Fibroblast of the aortic adventitia (primary cell): ENCODE measurements at regions not wholly inside any gene's neighbourhood (a gene's known extent, or its start where the extent isn't known, plus 50 kb on each side); places are given as distances from the start of the nearest gene placed in this dataset.
"Not testable (repeated sequence)": the region's sequence is repeated elsewhere in the genome, so short reads cannot be mapped to it uniquely, and the experiment has no call there.

Experiments used
- DNase-seq: peaks from one replicate; pipeline ENCODE4 v3.0.0-alpha.2; 2010; ENCODE audit warnings: low read depth
- H3K4me3 ChIP-seq: 2 replicates; pipeline ENCODE4 v1.5.1; 2011; ENCODE audit warnings: low read depth, mild to moderate bottlenecking, control low read depth, low read length, moderate library complexity
- TF ChIP-seq, protein P1 (sequence below): IDR thresholded peaks from 2 replicates; pipeline ENCODE4 v1.5.1; 2011; ENCODE audit warnings: mild to moderate bottlenecking, low read length, control low read depth, inconsistent platforms; ENCODE audit not compliant: insufficient read depth

DNA sequence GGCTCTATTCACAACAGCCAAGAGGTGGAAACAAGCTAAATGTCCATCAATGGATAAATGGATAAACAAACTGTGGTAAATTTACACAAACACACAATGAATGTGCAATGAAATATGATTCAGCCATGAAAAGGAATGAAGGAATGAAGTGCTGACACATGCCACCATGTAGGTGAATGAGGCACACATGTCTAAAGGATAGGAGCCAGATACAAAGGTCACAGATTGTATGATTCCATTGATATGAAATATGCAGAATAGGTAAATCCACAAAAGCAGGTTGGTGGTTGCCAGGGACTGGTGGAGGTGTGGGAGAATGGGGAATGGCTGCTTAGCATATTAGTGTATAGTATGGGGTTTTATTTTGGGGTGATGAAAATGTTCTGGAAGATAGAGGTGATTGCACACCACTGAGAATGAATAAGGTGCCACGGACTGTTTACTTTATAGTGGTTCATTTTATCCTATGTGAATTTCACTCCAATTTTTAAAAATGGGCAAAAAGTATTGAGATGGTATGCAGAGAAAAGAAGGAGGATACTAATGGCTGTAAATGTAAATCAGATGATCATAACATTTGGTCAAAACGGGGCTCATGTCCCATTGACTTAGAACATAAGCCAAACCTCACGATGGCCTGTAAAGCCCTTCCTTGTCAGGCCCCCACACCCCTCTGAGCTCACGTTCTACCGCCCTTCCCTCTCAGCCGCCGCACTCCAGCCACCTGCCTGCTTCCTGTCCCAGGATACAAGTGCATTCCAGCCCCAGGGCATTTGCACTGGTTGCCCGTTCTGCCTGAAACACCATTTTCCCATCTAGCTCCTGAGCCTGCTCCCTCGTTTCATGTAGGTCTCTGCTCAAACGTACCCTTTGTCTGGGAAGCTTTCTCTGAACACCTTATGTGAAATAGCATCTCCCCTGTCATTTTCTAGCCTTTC lies 165.5 kb downstream of the DDX1 start:
- DNase-seq = no peak
- H3K4me3 ChIP-seq = no peak overlapping the region
- TF ChIP-seq, protein P1, sequence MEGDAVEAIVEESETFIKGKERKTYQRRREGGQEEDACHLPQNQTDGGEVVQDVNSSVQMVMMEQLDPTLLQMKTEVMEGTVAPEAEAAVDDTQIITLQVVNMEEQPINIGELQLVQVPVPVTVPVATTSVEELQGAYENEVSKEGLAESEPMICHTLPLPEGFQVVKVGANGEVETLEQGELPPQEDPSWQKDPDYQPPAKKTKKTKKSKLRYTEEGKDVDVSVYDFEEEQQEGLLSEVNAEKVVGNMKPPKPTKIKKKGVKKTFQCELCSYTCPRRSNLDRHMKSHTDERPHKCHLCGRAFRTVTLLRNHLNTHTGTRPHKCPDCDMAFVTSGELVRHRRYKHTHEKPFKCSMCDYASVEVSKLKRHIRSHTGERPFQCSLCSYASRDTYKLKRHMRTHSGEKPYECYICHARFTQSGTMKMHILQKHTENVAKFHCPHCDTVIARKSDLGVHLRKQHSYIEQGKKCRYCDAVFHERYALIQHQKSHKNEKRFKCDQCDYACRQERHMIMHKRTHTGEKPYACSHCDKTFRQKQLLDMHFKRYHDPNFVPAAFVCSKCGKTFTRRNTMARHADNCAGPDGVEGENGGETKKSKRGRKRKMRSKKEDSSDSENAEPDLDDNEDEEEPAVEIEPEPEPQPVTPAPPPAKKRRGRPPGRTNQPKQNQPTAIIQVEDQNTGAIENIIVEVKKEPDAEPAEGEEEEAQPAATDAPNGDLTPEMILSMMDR = no peak

DNA sequence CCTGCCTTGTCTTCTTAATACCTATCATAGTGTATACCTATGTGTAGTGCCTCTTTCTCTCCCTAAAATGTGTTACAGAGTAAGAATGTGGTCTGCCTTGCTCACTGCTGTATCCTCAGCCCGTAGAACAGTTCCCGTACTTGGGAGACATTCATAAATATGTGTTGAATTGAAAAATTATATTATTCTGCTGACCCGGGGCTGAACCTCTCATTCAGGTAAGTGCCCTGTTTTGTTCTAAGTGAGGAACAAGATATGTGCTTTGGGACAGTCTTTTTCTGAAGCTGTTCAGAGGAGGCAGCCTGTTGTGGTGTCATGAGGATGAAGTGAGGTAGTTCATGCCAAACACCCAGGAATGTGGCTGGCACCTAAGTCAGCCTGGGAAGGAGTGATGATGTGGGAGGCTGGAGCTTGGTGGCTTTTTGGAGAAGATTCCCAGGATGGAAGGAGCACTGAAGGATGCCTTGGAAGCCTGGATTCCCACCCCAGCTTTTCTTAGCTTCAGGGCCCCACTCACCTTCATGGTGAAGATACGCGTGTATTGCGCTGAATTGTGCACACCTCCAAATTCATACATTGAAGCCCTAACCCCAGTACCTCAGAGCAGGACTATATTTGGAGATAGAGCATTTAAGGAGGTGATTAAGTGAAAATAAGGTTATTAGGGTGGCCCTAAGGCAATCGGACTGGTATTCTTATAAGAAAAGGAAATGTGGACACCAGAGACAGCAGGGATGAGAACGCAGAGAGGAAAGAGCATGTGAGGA lies 166.3 kb downstream of the DDX1 start:
- no peak overlapping the region for H3K4me3 ChIP-seq
- TF ChIP-seq, protein P1 = no peak
- no peak for DNase-seq

DNA sequence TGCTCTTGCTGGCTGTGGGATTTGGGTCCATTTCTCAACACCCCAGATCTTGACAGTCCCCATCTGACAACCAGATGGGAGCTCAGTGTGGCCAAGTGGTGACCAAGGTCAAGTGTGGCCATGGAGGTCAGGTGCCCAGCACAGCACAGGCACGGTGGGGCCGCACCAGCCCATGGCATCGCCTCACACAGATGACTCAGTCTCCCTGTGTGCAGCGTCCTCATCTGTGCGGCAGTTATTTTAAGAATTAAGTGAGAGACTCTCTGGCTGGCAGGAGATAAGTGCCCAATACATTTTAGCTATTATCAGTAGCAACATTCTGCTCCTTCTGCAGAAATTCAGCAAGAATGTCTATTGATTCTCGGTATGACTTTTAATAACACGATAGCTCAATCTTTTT lies 167.2 kb downstream of the DDX1 start:
- H3K4me3 ChIP-seq = no peak overlapping the region
- no peak for DNase-seq
- TF ChIP-seq, protein P1 = no peak

DNA sequence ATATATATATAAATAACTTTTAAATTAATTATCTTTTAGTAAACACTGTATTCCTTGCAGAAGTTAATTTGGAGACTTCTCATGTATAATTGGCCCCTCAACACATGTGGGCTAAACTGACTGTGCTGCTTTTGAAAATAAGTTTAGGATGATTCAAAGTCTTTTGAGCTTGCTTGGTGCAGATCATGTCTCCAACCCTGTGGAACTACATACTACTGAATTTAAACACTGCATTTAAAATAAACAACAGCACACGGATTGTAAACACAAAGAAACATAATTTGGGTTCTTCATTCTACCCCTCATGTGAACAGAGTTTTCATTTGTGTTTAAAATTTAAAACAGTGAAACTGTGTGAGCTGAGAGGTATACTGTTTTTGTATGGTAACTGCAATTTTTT lies 167.7 kb downstream of the DDX1 start:
- no peak for DNase-seq
- TF ChIP-seq, protein P1 = no peak

DNA sequence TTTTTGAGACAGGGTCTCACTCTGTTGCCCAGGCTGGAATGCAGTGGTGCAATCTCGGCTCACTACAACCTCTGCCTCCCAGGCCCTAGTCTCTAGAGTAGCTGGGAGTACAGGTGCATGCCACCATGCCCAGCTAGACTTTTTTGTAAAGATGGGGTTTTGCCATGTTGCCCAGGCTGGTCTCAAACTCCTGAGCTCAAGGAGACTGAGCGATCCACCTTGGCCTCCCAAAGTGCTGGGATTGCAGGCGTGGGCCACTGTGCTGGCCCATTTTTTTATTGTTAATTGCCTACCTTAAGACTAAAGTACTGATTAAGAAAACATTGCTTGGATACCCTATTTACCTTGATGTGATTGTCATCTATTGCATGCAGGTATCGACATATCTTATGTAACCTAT lies 168.1 kb downstream of the DDX1 start:
- not testable (repeated sequence) for DNase-seq

More for the DNA sequence above, 167.7 kb downstream of the DDX1 start:
- H3K4me3 ChIP-seq = no peak overlapping the region

DNA sequence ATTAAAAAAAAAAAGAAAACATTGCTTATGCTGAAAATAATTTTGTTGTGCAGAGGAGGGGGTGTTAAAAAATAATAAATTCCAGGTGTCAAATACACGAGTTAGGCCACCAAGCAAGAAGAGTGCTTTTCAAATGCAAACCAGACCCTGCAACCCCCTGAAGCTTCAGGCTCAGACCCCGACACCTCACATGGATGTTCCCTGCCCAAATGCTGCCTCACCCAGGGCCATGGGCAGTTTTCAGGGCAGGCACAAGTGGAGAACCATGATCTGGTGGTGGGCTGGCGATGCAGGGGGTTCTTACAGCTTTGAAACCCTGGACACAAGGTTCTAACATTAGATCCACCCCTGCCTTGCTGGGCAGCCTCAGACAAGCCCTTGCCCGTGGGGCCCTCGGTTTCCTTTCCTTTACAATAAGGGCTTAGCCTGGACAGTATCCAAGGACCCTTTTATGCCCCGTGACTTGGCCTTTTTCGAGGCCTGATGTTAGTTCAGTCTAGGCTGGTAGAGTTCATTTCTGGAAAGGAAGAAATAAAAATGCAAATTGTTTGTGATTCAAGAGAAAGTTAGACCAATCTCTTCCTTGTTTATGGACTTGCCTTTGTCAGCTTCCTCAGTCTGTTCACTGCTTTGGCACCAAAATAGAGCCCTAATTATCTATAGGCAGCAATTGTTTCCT lies 168.7 kb downstream of the DDX1 start:
- TF ChIP-seq, protein P1 = no peak
- DNase-seq = no peak
- H3K4me3 ChIP-seq = no peak overlapping the region

More for the DNA sequence above, 168.1 kb downstream of the DDX1 start:
- H3K4me3 ChIP-seq = not testable (repeated sequence)

DNA sequence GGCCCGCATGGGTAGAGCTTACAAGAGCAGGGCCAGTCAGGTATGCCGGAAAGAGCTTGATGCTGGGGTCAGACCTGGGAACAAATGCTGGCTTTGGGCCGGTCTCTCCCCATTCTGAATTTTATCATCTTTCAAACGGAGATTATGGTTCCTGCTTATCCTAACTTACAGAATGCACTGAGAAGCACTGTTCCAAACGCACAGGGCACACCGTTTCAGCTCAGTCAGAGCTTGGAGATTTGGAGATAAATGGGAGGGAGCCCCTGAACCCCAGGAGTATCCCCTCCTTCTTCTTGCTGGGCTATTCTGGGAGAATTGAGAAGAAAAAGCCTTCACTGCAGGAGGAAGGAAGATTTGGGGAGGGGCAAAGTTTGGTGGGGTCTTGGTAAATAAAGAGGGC lies 169.4 kb downstream of the DDX1 start:
- DNase-seq = no peak
- TF ChIP-seq, protein P1 = no peak
- no peak overlapping the region for H3K4me3 ChIP-seq
